GM21786 (cell line): ENCODE measurements at regions not wholly inside any gene's neighbourhood (a gene's known extent, or its start where the extent isn't known, plus 50 kb on each side); places are given as distances from the start of the nearest gene placed in this dataset.
"Not testable (repeated sequence)": the region's sequence is repeated elsewhere in the genome, so short reads cannot be mapped to it uniquely, and the experiment has no call there.

Source experiments
- ATAC-seq: cut with Tn5 transposase; IDR thresholded peaks from one replicate; pipeline ENCODE4 v1.9.1; 2021; ENCODE audit not compliant: unreplicated experiment

- ATAC-seq, result no peak
These were observed 53.0 kb upstream of the TNKS2 start for GRCh38 chr10:91745090-91745831.

- ATAC-seq, result no peak
These were observed 54.8 kb upstream of the TNKS2 start for GRCh38 chr10:91743465-91743864.

DNA sequence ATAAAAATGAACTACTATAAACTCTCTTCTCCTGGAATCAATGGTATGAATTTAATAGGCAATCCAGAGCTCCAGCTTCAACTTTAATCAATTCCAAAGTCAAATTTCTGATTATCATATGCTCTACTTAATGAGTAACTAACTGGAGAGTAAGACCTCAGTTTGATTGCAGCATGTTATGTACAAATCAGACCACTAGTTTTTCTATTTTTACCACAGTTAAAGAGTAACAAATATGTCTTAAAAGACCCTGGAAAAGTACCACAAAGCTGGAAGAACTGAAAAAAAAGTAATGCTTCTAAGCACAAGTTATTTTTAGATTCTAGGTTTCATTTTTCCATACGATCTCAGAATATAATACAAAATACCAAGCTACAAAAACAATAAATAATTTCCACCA is 56.0 kb upstream of the TNKS2 start:
- no peak for ATAC-seq

GRCh38 chr10:91741356-91741755 is 56.9 kb upstream of the TNKS2 start:
- ATAC-seq, result no peak

- ATAC-seq, result no peak
These were observed 57.8 kb upstream of the TNKS2 start for GRCh38 chr10:91740353-91740924.

- not testable (repeated sequence) for ATAC-seq
These were observed 66.0 kb upstream of the TNKS2 start for GRCh38 chr10:91732265-91732664.

- ATAC-seq, result not testable (repeated sequence)
These were observed 68.9 kb upstream of the TNKS2 start for GRCh38 chr10:91729339-91729738.

DNA sequence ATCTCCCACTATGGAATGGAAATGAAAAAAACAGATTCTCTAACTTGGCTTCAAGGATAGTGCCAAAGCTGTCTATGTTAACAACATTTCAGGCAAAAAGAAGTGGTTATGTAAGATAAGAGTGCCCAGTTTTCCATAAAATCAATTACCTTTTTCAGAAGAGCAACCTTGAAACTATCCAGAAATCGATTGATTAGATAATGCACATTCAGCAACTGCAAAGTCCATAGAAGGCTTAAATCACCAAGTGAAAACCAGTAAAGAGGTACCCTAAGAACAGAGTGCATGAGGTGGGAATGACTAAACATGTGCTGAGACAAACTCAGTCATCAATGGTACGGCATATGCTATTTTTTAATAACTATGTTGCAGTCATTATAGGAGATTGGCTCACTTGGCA is 71.9 kb upstream of the TNKS2 start:
- ATAC-seq, result no peak

- no peak for ATAC-seq
These were observed 73.3 kb upstream of the TNKS2 start for GRCh38 chr10:91724933-91725332.

- no peak for ATAC-seq
These were observed 80.7 kb upstream of the PPP1R3C start for GRCh38 chr10:91713461-91714072.

- peak; percentile 77 for ATAC-seq
These were observed 79.2 kb upstream of the PPP1R3C start for GRCh38 chr10:91711885-91712680.

DNA sequence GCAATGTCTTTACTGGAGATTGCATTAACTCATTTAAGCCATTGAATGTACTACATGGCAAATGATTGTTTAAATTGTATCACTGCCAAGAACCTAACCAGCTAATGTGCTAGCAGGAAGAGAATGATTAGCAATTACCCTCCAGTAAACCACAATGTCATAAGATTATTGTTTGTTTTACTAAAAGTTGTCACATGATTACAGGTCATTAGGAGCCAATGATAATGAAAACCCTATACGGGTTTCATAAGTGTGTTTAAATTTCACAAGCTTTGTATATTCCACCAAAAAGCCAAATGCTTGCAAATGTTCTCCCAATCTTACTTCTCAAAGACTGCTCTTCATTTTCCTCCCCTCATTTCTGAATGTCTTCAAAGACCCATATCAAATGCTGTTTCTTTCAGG is 76.5 kb upstream of the PPP1R3C start:
- ATAC-seq, result no peak

GRCh38 chr10:91708174-91708861 is 75.4 kb upstream of the PPP1R3C start:
- no peak for ATAC-seq

- ATAC-seq, result no peak
These were observed 74.4 kb upstream of the PPP1R3C start for GRCh38 chr10:91707236-91707635.

DNA sequence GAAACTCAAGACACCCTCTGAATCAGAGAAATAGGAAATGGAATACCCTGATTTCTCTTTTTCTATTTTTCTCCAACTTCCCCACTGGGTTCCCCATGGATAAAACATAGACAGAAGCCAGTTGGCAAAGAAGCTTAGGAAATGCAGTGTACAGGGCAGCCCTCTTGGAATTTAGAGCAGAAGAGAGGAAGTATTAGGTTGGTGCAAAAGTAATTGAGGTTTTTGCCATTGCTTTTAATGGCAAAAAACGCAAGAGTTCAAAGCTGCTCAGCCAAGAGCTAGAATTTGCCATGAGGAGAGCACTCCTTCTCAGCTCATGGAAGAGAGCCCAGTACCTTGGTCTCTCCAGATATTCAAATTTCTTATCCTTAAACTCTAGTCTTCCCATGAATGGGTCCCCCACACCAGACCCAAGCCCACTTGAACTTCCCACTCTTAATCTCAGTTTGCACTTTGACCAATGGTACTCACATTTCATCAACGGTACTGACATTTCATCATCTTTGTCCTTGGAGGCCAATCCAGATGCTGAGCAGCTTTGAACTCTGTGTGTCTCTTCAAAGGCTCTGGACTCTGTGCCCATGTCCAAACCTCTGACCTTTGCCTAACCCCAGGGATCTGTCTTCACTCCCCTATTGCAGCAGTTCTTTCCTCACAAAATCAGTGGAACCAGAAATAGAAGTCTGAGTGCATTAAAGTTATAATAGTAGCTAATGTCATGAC is 73.2 kb upstream of the PPP1R3C start:
- ATAC-seq, result no peak

GRCh38 chr10:91702620-91703019 is 69.7 kb upstream of the PPP1R3C start:
- ATAC-seq, result no peak

GRCh38 chr10:91700788-91701444 is 68.0 kb upstream of the PPP1R3C start:
- no peak for ATAC-seq

GRCh38 chr10:91700273-91700672 is 67.4 kb upstream of the PPP1R3C start:
- ATAC-seq, result no peak

GRCh38 chr10:91698258-91698657 is 65.4 kb upstream of the PPP1R3C start:
- ATAC-seq, result no peak
